HepG2 (cell line): ENCODE measurements at regions not wholly inside any gene's neighbourhood (a gene's known extent, or its start where the extent isn't known, plus 50 kb on each side); places are given as distances from the start of the nearest gene placed in this dataset.

Experiments
- GATAD2A ChIP-seq: IDR thresholded peaks from 2 replicates; pipeline ENCODE4 v1.6.1; 2016
- MYC ChIP-seq: sonication (generic); formaldehyde crosslinking; IDR thresholded peaks from 2 replicates; pipeline ENCODE4 v1.9.0; 2021; ENCODE audit warnings: missing genetic modification reagents, borderline replicate concordance
- NR2F6 ChIP-seq, 2 experiments: IDR thresholded peaks; 2 replicates each; pipeline ENCODE4 v1.6.1; 2016; ENCODE audit warnings: antibody characterized with exemption in 1 of 2, mild to moderate bottlenecking in 1 of 2
- PHF21A ChIP-seq: sonication (generic); formaldehyde crosslinking; IDR thresholded peaks from 2 replicates; pipeline ENCODE4 v1.5.0; 2020; ENCODE audit warnings: mild to moderate bottlenecking, missing genetic modification reagents
- TRIM24 ChIP-seq: sonication (generic); formaldehyde crosslinking; IDR thresholded peaks from 2 replicates; pipeline ENCODE4 v1.8.0; 2022; ENCODE audit warnings: mild to moderate bottlenecking, missing genetic modification reagents
- TF ChIP-seq, protein P1 (sequence below), 2 experiments: IDR thresholded peaks; 2 replicates each; pipeline ENCODE4 v1.6.1; 2011 to 2012; ENCODE audit warnings: low read length in 2 of 2, borderline replicate concordance in 1 of 2, low read depth in 1 of 2, mild to moderate bottlenecking in 1 of 2, moderate library complexity in 1 of 2
- TF ChIP-seq, protein P2 (sequence below): sonication (generic); formaldehyde crosslinking; IDR thresholded peaks from 2 replicates; pipeline ENCODE4 v1.4.0; 2020; ENCODE audit warnings: missing genetic modification reagents, borderline replicate concordance

GRCh38 chr6:66962082-66962481, 1255.1 kb upstream of the EYS start:
- no peak for TF ChIP-seq PHF21A (CRISPR knock-in tag)
- TF ChIP-seq, protein P1, sequence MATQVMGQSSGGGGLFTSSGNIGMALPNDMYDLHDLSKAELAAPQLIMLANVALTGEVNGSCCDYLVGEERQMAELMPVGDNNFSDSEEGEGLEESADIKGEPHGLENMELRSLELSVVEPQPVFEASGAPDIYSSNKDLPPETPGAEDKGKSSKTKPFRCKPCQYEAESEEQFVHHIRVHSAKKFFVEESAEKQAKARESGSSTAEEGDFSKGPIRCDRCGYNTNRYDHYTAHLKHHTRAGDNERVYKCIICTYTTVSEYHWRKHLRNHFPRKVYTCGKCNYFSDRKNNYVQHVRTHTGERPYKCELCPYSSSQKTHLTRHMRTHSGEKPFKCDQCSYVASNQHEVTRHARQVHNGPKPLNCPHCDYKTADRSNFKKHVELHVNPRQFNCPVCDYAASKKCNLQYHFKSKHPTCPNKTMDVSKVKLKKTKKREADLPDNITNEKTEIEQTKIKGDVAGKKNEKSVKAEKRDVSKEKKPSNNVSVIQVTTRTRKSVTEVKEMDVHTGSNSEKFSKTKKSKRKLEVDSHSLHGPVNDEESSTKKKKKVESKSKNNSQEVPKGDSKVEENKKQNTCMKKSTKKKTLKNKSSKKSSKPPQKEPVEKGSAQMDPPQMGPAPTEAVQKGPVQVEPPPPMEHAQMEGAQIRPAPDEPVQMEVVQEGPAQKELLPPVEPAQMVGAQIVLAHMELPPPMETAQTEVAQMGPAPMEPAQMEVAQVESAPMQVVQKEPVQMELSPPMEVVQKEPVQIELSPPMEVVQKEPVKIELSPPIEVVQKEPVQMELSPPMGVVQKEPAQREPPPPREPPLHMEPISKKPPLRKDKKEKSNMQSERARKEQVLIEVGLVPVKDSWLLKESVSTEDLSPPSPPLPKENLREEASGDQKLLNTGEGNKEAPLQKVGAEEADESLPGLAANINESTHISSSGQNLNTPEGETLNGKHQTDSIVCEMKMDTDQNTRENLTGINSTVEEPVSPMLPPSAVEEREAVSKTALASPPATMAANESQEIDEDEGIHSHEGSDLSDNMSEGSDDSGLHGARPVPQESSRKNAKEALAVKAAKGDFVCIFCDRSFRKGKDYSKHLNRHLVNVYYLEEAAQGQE (IDR thresholded peaks at IDR 0.05; ENCODE audit: borderline replicate concordance in 1 of 2, low read depth in 1 of 2, low read length in 2 of 2), result no peak
- TF ChIP-seq, protein P2, sequence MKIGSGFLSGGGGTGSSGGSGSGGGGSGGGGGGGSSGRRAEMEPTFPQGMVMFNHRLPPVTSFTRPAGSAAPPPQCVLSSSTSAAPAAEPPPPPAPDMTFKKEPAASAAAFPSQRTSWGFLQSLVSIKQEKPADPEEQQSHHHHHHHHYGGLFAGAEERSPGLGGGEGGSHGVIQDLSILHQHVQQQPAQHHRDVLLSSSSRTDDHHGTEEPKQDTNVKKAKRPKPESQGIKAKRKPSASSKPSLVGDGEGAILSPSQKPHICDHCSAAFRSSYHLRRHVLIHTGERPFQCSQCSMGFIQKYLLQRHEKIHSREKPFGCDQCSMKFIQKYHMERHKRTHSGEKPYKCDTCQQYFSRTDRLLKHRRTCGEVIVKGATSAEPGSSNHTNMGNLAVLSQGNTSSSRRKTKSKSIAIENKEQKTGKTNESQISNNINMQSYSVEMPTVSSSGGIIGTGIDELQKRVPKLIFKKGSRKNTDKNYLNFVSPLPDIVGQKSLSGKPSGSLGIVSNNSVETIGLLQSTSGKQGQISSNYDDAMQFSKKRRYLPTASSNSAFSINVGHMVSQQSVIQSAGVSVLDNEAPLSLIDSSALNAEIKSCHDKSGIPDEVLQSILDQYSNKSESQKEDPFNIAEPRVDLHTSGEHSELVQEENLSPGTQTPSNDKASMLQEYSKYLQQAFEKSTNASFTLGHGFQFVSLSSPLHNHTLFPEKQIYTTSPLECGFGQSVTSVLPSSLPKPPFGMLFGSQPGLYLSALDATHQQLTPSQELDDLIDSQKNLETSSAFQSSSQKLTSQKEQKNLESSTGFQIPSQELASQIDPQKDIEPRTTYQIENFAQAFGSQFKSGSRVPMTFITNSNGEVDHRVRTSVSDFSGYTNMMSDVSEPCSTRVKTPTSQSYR (CRISPR knock-in tag), result no peak
- TF ChIP-seq MYC (CRISPR knock-in tag), result no peak
- TF ChIP-seq NR2F6 (IDR thresholded peaks at IDR 0.05), result no peak
- TF ChIP-seq NR2F6 (CRISPR knock-in tag; IDR thresholded peaks at IDR 0.05), result no peak
- TF ChIP-seq TRIM24 (CRISPR knock-in tag), result no peak
- TF ChIP-seq GATAD2A (CRISPR knock-in tag), result no peak
